GM23338 (cell line): ENCODE measurements at regions not wholly inside any gene's neighbourhood (a gene's known extent, or its start where the extent isn't known, plus 50 kb on each side); places are given as distances from the start of the nearest gene placed in this dataset.

Source experiments
- ATAC-seq: fragments of 200-7000 bp; cut with Tn5 transposase; 3 replicates; pipeline ENCODE4 v1.9.1; 2020
- DNase-seq: peaks from one replicate; pipeline ENCODE4 v3.0.0-alpha.2; 2015; ENCODE audit warnings: low spot score
- H2AFZ ChIP-seq: fragments of 200-600 bp; sonication (generic); 2 replicates; pipeline ENCODE4 v1.8.0; 2016; ENCODE audit warnings: antibody characterized with exemption, mild to moderate bottlenecking, moderate library complexity
- H3F3A ChIP-seq: fragments of 200-600 bp; sonication (generic); replicated peaks from 2 replicates; pipeline ENCODE4 v1.8.0; 2017; ENCODE audit warnings: antibody characterized with exemption, mixed run types, low read depth
- H3K27ac ChIP-seq: fragments of 200-600 bp; sonication (generic); 2 replicates; pipeline ENCODE4 v1.6.1; 2016; ENCODE audit warnings: low read depth
- H3K27me3 ChIP-seq: fragments of 200-600 bp; sonication (generic); 2 replicates; pipeline ENCODE4 v1.8.0; 2016; ENCODE audit warnings: mild to moderate bottlenecking, mixed run types, moderate library complexity; ENCODE audit not compliant: insufficient read depth
- H3K36me3 ChIP-seq: fragments of 200-600 bp; sonication (generic); 2 replicates; pipeline ENCODE4 v1.8.0; 2016; ENCODE audit warnings: mild to moderate bottlenecking; ENCODE audit not compliant: insufficient read depth
- H3K4me1 ChIP-seq: fragments of 200-600 bp; sonication (generic); 2 replicates; pipeline ENCODE4 v1.8.0; 2016; ENCODE audit warnings: mild to moderate bottlenecking, moderate library complexity; ENCODE audit not compliant: insufficient read depth
- H3K4me2 ChIP-seq: fragments of 200-600 bp; sonication (generic); 2 replicates; pipeline ENCODE4 v1.7.1; 2017; ENCODE audit warnings: mixed run types
- H3K4me3 ChIP-seq: fragments of 200-600 bp; sonication (generic); 2 replicates; pipeline ENCODE4 v1.6.1; 2016; ENCODE audit warnings: mixed run types
- H3K79me2 ChIP-seq: fragments of 200-600 bp; sonication (generic); replicated peaks from 2 replicates; pipeline ENCODE4 v1.8.0; 2017; ENCODE audit warnings: mild to moderate bottlenecking; ENCODE audit not compliant: insufficient read depth
- H3K9me2 ChIP-seq: fragments of 200-600 bp; sonication (generic); 2 replicates; pipeline ENCODE4 v1.8.0; 2017; ENCODE audit not compliant: insufficient read depth
- H4K20me1 ChIP-seq: fragments of 200-600 bp; sonication (generic); replicated peaks from 2 replicates; pipeline ENCODE4 v1.8.0; 2017; ENCODE audit warnings: mild to moderate bottlenecking; ENCODE audit not compliant: insufficient read depth
- H3K27ac Mint-ChIP-seq: 2 replicates; pipeline ENCODE4 v1.8.0; 2020; ENCODE audit warnings: inconsistent platforms, mild to moderate bottlenecking, moderate library complexity, mixed read lengths
- H3K27me3 Mint-ChIP-seq: 3 replicates; pipeline ENCODE4 v1.8.0; 2022; ENCODE audit warnings: low read depth, mild to moderate bottlenecking, moderate library complexity, mixed read lengths, inconsistent platforms; ENCODE audit not compliant: insufficient read depth, poor library complexity
- H3K36me3 Mint-ChIP-seq: 3 replicates; pipeline ENCODE4 v1.8.0; 2021; ENCODE audit warnings: low read depth, mild to moderate bottlenecking, inconsistent platforms, moderate library complexity, mixed read lengths
- H3K4me1 Mint-ChIP-seq: 3 replicates; pipeline ENCODE4 v1.8.0; 2020; ENCODE audit warnings: mild to moderate bottlenecking, inconsistent platforms, mixed read lengths
- H3K4me3 Mint-ChIP-seq: 3 replicates; pipeline ENCODE4 v1.8.0; 2021; ENCODE audit warnings: moderate library complexity, mild to moderate bottlenecking, inconsistent platforms, mixed read lengths
- H3K9me3 Mint-ChIP-seq: 3 replicates; pipeline ENCODE4 v1.8.0; 2020; ENCODE audit warnings: moderate library complexity, mild to moderate bottlenecking, inconsistent platforms, mixed read lengths
- ETS1 ChIP-seq: IDR thresholded peaks from 2 replicates; pipeline ENCODE4 v1.6.1; 2016; ENCODE audit warnings: antibody characterized with exemption
- EZH2phosphoT487 ChIP-seq: fragments of 200-600 bp; sonication (generic); IDR thresholded peaks from one replicate; pipeline ENCODE4 v1.8.1; 2018; ENCODE audit warnings: antibody characterized with exemption; ENCODE audit not compliant: unreplicated experiment
- POLR2AphosphoS5 ChIP-seq: IDR thresholded peaks from 2 replicates; pipeline ENCODE4 v1.6.1; 2016; ENCODE audit warnings: antibody characterized with exemption, low read depth
- STAT1 ChIP-seq: IDR thresholded peaks from one replicate; pipeline ENCODE4 v1.6.1; 2016; ENCODE audit warnings: antibody characterized with exemption; ENCODE audit not compliant: unreplicated experiment
- ZNF331 ChIP-seq: fragments of 250-450 bp; sonication (Bioruptor Pico); IDR thresholded peaks from 2 replicates; pipeline ENCODE4 v1.5.0; 2020; ENCODE audit warnings: low read depth, mild to moderate bottlenecking, moderate library complexity
- TF ChIP-seq, protein P1 (sequence below): fragments of 250-450 bp; sonication (Bioruptor Pico); IDR thresholded peaks from 2 replicates; pipeline ENCODE4 v1.5.0; 2020; ENCODE audit warnings: mild to moderate bottlenecking, moderate library complexity

GRCh38 chr12:77347017-77347416 is 281.6 kb upstream of the E2F7 start (continued):
- TF ChIP-seq, protein P1, sequence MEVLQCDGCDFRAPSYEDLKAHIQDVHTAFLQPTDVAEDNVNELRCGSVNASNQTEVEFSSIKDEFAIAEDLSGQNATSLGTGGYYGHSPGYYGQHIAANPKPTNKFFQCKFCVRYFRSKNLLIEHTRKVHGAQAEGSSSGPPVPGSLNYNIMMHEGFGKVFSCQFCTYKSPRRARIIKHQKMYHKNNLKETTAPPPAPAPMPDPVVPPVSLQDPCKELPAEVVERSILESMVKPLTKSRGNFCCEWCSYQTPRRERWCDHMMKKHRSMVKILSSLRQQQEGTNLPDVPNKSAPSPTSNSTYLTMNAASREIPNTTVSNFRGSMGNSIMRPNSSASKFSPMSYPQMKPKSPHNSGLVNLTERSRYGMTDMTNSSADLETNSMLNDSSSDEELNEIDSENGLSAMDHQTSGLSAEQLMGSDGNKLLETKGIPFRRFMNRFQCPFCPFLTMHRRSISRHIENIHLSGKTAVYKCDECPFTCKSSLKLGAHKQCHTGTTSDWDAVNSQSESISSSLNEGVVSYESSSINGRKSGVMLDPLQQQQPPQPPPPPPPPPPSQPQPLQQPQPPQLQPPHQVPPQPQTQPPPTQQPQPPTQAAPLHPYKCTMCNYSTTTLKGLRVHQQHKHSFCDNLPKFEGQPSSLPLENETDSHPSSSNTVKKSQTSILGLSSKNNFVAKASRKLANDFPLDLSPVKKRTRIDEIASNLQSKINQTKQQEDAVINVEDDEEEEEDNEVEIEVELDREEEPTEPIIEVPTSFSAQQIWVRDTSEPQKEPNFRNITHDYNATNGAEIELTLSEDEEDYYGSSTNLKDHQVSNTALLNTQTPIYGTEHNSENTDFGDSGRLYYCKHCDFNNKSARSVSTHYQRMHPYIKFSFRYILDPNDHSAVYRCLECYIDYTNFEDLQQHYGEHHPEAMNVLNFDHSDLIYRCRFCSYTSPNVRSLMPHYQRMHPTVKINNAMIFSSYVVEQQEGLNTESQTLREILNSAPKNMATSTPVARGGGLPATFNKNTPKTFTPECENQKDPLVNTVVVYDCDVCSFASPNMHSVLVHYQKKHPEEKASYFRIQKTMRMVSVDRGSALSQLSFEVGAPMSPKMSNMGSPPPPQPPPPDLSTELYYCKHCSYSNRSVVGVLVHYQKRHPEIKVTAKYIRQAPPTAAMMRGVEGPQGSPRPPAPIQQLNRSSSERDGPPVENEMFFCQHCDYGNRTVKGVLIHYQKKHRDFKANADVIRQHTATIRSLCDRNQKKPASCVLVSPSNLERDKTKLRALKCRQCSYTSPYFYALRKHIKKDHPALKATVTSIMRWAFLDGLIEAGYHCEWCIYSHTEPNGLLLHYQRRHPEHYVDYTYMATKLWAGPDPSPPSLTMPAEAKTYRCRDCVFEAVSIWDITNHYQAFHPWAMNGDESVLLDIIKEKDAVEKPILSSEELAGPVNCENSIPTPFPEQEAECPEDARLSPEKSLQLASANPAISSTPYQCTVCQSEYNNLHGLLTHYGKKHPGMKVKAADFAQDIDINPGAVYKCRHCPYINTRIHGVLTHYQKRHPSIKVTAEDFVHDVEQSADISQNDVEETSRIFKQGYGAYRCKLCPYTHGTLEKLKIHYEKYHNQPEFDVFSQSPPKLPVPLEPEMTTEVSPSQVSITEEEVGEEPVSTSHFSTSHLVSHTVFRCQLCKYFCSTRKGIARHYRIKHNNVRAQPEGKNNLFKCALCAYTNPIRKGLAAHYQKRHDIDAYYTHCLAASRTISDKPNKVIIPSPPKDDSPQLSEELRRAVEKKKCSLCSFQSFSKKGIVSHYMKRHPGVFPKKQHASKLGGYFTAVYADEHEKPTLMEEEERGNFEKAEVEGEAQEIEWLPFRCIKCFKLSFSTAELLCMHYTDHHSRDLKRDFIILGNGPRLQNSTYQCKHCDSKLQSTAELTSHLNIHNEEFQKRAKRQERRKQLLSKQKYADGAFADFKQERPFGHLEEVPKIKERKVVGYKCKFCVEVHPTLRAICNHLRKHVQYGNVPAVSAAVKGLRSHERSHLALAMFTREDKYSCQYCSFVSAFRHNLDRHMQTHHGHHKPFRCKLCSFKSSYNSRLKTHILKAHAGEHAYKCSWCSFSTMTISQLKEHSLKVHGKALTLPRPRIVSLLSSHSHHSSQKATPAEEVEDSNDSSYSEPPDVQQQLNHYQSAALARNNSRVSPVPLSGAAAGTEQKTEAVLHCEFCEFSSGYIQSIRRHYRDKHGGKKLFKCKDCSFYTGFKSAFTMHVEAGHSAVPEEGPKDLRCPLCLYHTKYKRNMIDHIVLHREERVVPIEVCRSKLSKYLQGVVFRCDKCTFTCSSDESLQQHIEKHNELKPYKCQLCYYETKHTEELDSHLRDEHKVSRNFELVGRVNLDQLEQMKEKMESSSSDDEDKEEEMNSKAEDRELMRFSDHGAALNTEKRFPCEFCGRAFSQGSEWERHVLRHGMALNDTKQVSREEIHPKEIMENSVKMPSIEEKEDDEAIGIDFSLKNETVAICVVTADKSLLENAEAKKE (CRISPR knock-in tag), result no peak
- TF ChIP-seq ETS1, result no peak
- no peak for TF ChIP-seq ZNF331 (CRISPR knock-in tag)
- no peak for TF ChIP-seq POLR2AphosphoS5
- no peak for TF ChIP-seq EZH2phosphoT487
- TF ChIP-seq STAT1, result no peak

DNA sequence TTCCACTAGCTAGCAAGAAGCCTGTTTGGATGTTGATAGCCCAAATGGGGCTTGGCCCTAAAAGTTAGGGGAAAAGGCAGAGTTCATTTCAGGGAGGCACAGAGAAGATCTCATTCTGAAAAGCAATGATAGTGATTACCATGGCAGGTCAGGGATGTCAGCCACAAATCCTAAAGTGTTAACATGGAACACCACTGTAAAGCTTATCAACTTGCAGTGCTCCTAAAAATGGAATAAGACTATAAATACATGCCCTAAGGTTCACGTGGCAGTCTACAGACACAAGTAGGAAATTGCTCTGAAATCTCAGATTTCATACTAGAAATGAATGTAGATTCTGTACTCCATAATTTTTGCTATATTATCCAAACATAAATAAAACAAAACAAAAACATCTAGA is 280.0 kb upstream of the E2F7 start:
- no peaks in the 10 kb centered on the region for H3K79me2 ChIP-seq
- no peak overlapping the region for H3K27ac ChIP-seq
- no peak overlapping the region for H3K4me2 ChIP-seq
- peaks cover 10% of the 10 kb centered on the region; the same call in 2 of the 3 replicates for H3K4me1 Mint-ChIP-seq
- no peaks in the 10 kb centered on the region for H3K9me3 Mint-ChIP-seq
- no peak overlapping the region for H3K27ac Mint-ChIP-seq
- H3K4me1 ChIP-seq, result peaks cover 11% of the 10 kb centered on the region
- H3K27me3 Mint-ChIP-seq, result no peaks in the 10 kb centered on the region
- no peaks in the 10 kb centered on the region for H3K36me3 ChIP-seq
- no peaks in the 10 kb centered on the region for H3K27me3 ChIP-seq
- DNase-seq (no peak), ATAC-seq (no peak)
- no peaks in the 10 kb centered on the region for H4K20me1 ChIP-seq
- no peaks in the 10 kb centered on the region for H3K36me3 Mint-ChIP-seq
- no peak overlapping the region for H2AFZ ChIP-seq
- TF ChIP-seq POLR2AphosphoS5, result no peak
- TF ChIP-seq STAT1, result no peak
- no peaks in the 10 kb centered on the region for H3K9me2 ChIP-seq
- no peak overlapping the region for H3K4me3 ChIP-seq
- H3F3A ChIP-seq, result no peaks in the 10 kb centered on the region
- H3K4me3 Mint-ChIP-seq, result no peak overlapping the region
